IMR-90 (cell line): ENCODE measurements at regions not wholly inside any gene's neighbourhood (a gene's known extent, or its start where the extent isn't known, plus 50 kb on each side); places are given as distances from the start of the nearest gene placed in this dataset.
A peak's percentile ranks its signal among the peaks of the same experiment; 100 is the strongest.

Experiments used
- ATAC-seq: fragments of 200-7000 bp; cut with Tn5 transposase; 2 replicates; pipeline ENCODE4 v1.9.1; 2020; ENCODE audit warnings: low read depth, mild to moderate bottlenecking, moderate library complexity
- BruUV-seq: library from RNA; stranded (reverse); fragments of 400-500 nt; replicated peaks from 2 replicates; lab custom pipeline; 2021; lab: Mats Ljungman, UMichigan
- CTCF ChIA-PET: fragments of 300-600 bp; formaldehyde crosslinking; extraction: SDS; loops from one replicate; lab custom pipeline; 2021; ENCODE audit warnings: antibody characterized with exemption; lab: Yijun Ruan, JAX
- POLR2A ChIA-PET: fragments of 300-600 bp; sonication (Branson Sonifier 250); formaldehyde crosslinking; loops from one replicate; lab custom pipeline; 2022; ENCODE audit warnings: antibody characterized with exemption; ENCODE audit not compliant: unreplicated experiment; lab: Charles Lee
- DNase-seq: peaks from one replicate; pipeline ENCODE4 v3.0.0; 2013
- H2AFZ ChIP-seq: replicated peaks from 2 replicates; pipeline ENCODE3; 2013; ENCODE audit warnings: low read length, mild to moderate bottlenecking; ENCODE audit not compliant: poor library complexity
- H2AK5ac ChIP-seq: 2 replicates; pipeline ENCODE4 v1.6.1; 2013; ENCODE audit warnings: low read depth, low read length, inconsistent platforms
- H2AK9ac ChIP-seq: replicated peaks from 2 replicates; pipeline ENCODE3; 2013; ENCODE audit warnings: mild to moderate bottlenecking, low read depth, low read length, moderate library complexity; ENCODE audit not compliant: poor library complexity
- H2BK120ac ChIP-seq: 2 replicates; pipeline ENCODE4 v1.6.1; 2013; ENCODE audit warnings: low read depth, low read length, inconsistent platforms
- H2BK15ac ChIP-seq: 3 replicates; pipeline ENCODE4 v1.6.1; 2013; ENCODE audit warnings: low read depth, low read length, inconsistent platforms
- H2BK20ac ChIP-seq: 2 replicates; pipeline ENCODE4 v1.6.1; 2013; ENCODE audit warnings: low read depth, mild to moderate bottlenecking, inconsistent platforms, low read length, moderate library complexity
- H2BK5ac ChIP-seq: 2 replicates; pipeline ENCODE4 v1.6.1; 2013; ENCODE audit warnings: mild to moderate bottlenecking, low read depth, low read length, inconsistent platforms; ENCODE audit not compliant: poor library complexity, severe bottlenecking
- H3K14ac ChIP-seq: replicated peaks from 2 replicates; pipeline ENCODE4 v1.6.1; 2013; ENCODE audit warnings: low read depth, low read length, inconsistent platforms
- H3K18ac ChIP-seq: 2 replicates; pipeline ENCODE4 v1.6.1; 2013; ENCODE audit warnings: low read depth, low read length, control low read depth
- H3K23ac ChIP-seq: 2 replicates; pipeline ENCODE4 v1.6.1; 2013; ENCODE audit warnings: low read depth, low read length, inconsistent platforms
- H3K27ac ChIP-seq: 2 replicates; pipeline ENCODE4 v1.5.1; 2013; ENCODE audit warnings: mild to moderate bottlenecking, control low read depth, low read length; ENCODE audit not compliant: insufficient read depth
- H3K27me3 ChIP-seq: 2 replicates; pipeline ENCODE4 v1.6.1; 2013; ENCODE audit warnings: low read length; ENCODE audit not compliant: control insufficient read depth, insufficient read depth
- H3K36me3 ChIP-seq: 2 replicates; pipeline ENCODE4 v1.6.1; 2013; ENCODE audit warnings: low read length, mixed read lengths; ENCODE audit not compliant: control insufficient read depth, insufficient read depth
- H3K4ac ChIP-seq: 2 replicates; pipeline ENCODE4 v1.6.1; 2013; ENCODE audit warnings: low read depth, low read length, inconsistent platforms
- H3K4me1 ChIP-seq: 2 replicates; pipeline ENCODE4 v1.6.1; 2013; ENCODE audit warnings: low read length, mixed read lengths; ENCODE audit not compliant: control insufficient read depth, insufficient read depth
- H3K4me2 ChIP-seq: 2 replicates; pipeline ENCODE4 v1.6.1; 2013; ENCODE audit warnings: low read depth, mild to moderate bottlenecking, control low read depth, low read length, moderate library complexity
- H3K4me3 ChIP-seq: 2 replicates; pipeline ENCODE4 v1.5.1; 2013; ENCODE audit warnings: low read depth, mild to moderate bottlenecking, control low read depth, low read length, moderate library complexity; ENCODE audit not compliant: insufficient read depth
- H3K56ac ChIP-seq: 2 replicates; pipeline ENCODE4 v1.6.1; 2013; ENCODE audit warnings: low read length, inconsistent platforms; ENCODE audit not compliant: insufficient read depth; ENCODE audit errors: extremely low read depth
- H3K79me1 ChIP-seq, 2 experiments: 2 replicates each; pipeline ENCODE4 v1.6.1; 2013; ENCODE audit warnings: low read length in 2 of 2, inconsistent platforms in 1 of 2, low read depth in 1 of 2
- H3K9ac ChIP-seq: 2 replicates; pipeline ENCODE4 v1.6.1; 2013; ENCODE audit warnings: low read depth, low read length, control low read depth
- H3K9me1 ChIP-seq: 2 replicates; pipeline ENCODE4 v1.6.1; 2013; ENCODE audit warnings: low read length, inconsistent platforms; ENCODE audit not compliant: insufficient read depth
- H3K9me3 ChIP-seq: 2 replicates; pipeline ENCODE4 v1.6.1; 2013; ENCODE audit warnings: low read length; ENCODE audit not compliant: control insufficient read depth, insufficient read depth
- H4K20me1 ChIP-seq: 2 replicates; pipeline ENCODE4 v1.6.1; 2013; ENCODE audit warnings: low read length, inconsistent platforms; ENCODE audit not compliant: insufficient read depth
- H4K5ac ChIP-seq: 2 replicates; pipeline ENCODE4 v1.6.1; 2013; ENCODE audit warnings: mild to moderate bottlenecking, low read depth, low read length, control low read depth
- H4K8ac ChIP-seq, 2 experiments: 2 replicates each; pipeline ENCODE4 v1.6.1; 2013; ENCODE audit warnings: low read depth in 2 of 2, low read length in 2 of 2, control low read depth in 1 of 2, inconsistent platforms in 1 of 2
- H4K91ac ChIP-seq: 2 replicates; pipeline ENCODE4 v1.6.1; 2013; ENCODE audit warnings: low read depth, low read length, inconsistent platforms; ENCODE audit not compliant: insufficient read depth
- BHLHE40 ChIP-seq: fragments of 150-350 bp; IDR thresholded peaks from 2 replicates; pipeline ENCODE4 v1.6.1; 2016; ENCODE audit warnings: mild to moderate bottlenecking, low read depth, low read length
- CHD1 ChIP-seq: IDR thresholded peaks from 2 replicates; pipeline ENCODE4 v1.6.1; 2012; ENCODE audit warnings: low read depth, low read length, improper control_type of control experiment
- CTCF ChIP-seq: conservative IDR thresholded peaks from 2 replicates; pipeline ENCODE4 v1.5.1; 2012; ENCODE audit warnings: mild to moderate bottlenecking, low read depth, low read length, improper control_type of control experiment
- POLR2A ChIP-seq: IDR thresholded peaks from 2 replicates; pipeline ENCODE4 v1.6.1; 2012; ENCODE audit warnings: mild to moderate bottlenecking, low read depth, low read length
- RCOR1 ChIP-seq: IDR thresholded peaks from 2 replicates; pipeline ENCODE4 v1.6.1; 2012; ENCODE audit warnings: mild to moderate bottlenecking, low read length, improper control_type of control experiment; ENCODE audit not compliant: insufficient replicate concordance
- RFX5 ChIP-seq: IDR thresholded peaks from 2 replicates; pipeline ENCODE4 v1.8.0; 2012; ENCODE audit warnings: low read depth, mild to moderate bottlenecking, low read length, moderate library complexity
- SMC3 ChIP-seq: fragments of 150-350 bp; IDR thresholded peaks from 2 replicates; pipeline ENCODE4 v1.6.1; 2016; ENCODE audit warnings: low read depth, mild to moderate bottlenecking, antibody characterized with exemption, low read length, moderate library complexity
- USF2 ChIP-seq: fragments of 150-350 bp; IDR thresholded peaks from 2 replicates; pipeline ENCODE4 v1.6.1; 2017; ENCODE audit warnings: mild to moderate bottlenecking, antibody characterized with exemption, low read length, low read depth
- WGBS, 2 experiments: methylation state at CpG; one replicate each; pipeline versions ENCODE4 v1.1.5 to v1.1.7; 2013; ENCODE audit warnings: missing lambda C conversion rate in 2 of 2; ENCODE audit not compliant: insufficient read length in 1 of 2; ENCODE audit errors: extremely low coverage in 2 of 2; 5-methylcytosine and 5-hydroxymethylcytosine counted together
- dilution Hi-C: fragments of 300-500 bp; cut with HindIII; formaldehyde crosslinking; loops from one replicate; pipeline ENCODE4 v1.14.3; 2018; ENCODE audit warnings: low sequenced_read_pairs; ENCODE audit not compliant: unreplicated experiment
- in situ Hi-C: fragments of 300-500 bp; cut with MboI; formaldehyde crosslinking; loops from 3 replicates; pipeline ENCODE4 v1.14.3; 2019; ENCODE audit warnings: low sequenced_read_pairs, inconsistent platforms, mixed read lengths
- intact Hi-C: fragments of 100-400 bp; cut with micrococcal nuclease; formaldehyde crosslinking; loops from 2 replicates; pipeline ENCODE4 v1.10.0; 2022

DNA sequence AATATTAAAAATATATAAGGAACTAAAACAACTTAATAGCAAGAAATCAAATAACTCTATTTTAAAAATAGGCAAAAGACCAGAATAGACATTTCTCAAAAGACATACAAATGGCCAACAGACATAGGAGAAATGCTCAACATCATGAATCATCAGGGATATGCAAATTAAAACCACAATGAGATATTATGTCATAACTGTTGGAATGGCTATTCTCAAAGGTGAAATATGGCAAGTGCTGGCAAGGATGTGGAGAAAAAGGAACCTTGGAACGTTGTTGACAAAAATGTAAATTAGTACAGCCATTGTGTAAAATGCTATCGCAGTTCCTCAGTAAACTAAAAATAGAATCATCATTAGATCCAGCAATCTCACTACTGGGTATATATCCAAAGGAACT lies 468.5 kb downstream of the NFIB start:
- dilution Hi-C loops: no loop called here
- H3K18ac ChIP-seq: no peak overlapping the region
- H3K4me1 ChIP-seq: no peaks in the 10 kb centered on the region
- H3K9me3 ChIP-seq: no peaks in the 10 kb centered on the region
- no peak overlapping the region for H2BK120ac ChIP-seq
- no peak overlapping the region for H2BK15ac ChIP-seq
- no peak overlapping the region for H3K14ac ChIP-seq
- WGBS, 2 experiments: no CpG with 5 or more reads among the region's 2 CpGs
- H2BK20ac ChIP-seq: no peak overlapping the region
- H3K4ac ChIP-seq: no peak overlapping the region
- ChIA-PET CTCF (no interaction called here), POLR2A (no interaction called here)
- H2AK9ac ChIP-seq: no peak overlapping the region
- no peak overlapping the region for H2AK5ac ChIP-seq
- no peak overlapping the region for H3K4me3 ChIP-seq
- no peaks in the 10 kb centered on the region for H3K9me1 ChIP-seq
- H2AFZ ChIP-seq: no peak overlapping the region
- H3K36me3 ChIP-seq: no peaks in the 10 kb centered on the region
- H3K23ac ChIP-seq: no peak overlapping the region
- intact Hi-C loops: no loop called here
- in situ Hi-C loops: no loop called here
- H3K4me2 ChIP-seq: no peak overlapping the region
- no peaks in the 10 kb centered on the region for H3K79me1 ChIP-seq
- ATAC-seq (no peak), DNase-seq (peak; percentile 57)
- H4K91ac ChIP-seq: no peak overlapping the region
- no peak overlapping the region for H3K56ac ChIP-seq
- no peak overlapping the region for H2BK5ac ChIP-seq
- no peaks in the 10 kb centered on the region for H4K20me1 ChIP-seq
- no peak for TF ChIP-seq CTCF
- TF ChIP-seq RCOR1: no peak
- TF ChIP-seq SMC3: no peak
- TF ChIP-seq CHD1: no peak
- no peak for TF ChIP-seq RFX5
- no peak for TF ChIP-seq BHLHE40
- no peak for TF ChIP-seq USF2
- TF ChIP-seq POLR2A: no peak
- no peak overlapping the region for H3K9ac ChIP-seq
- no peaks in the 10 kb centered on the region for H3K27me3 ChIP-seq
- H3K27ac ChIP-seq: no peak overlapping the region
- no peak overlapping the region for H4K8ac ChIP-seq
- no TSS peak for BruUV-seq
- H4K5ac ChIP-seq: no peak overlapping the region
